HG02571 (cell line): ENCODE measurements at regions not wholly inside any gene's neighbourhood (a gene's known extent, or its start where the extent isn't known, plus 50 kb on each side); places are given as distances from the start of the nearest gene placed in this dataset.
"Not testable (repeated sequence)": the region's sequence is repeated elsewhere in the genome, so short reads cannot be mapped to it uniquely, and the experiment has no call there.

Source experiments
- ATAC-seq: cut with Tn5 transposase; IDR thresholded peaks from one replicate; pipeline ENCODE4 v1.9.1; 2021; ENCODE audit warnings: mild to moderate bottlenecking, moderate library complexity; ENCODE audit not compliant: unreplicated experiment

GRCh38 chr7:73244782-73245311 is 63.8 kb downstream of the NSUN5 start:
- not testable (repeated sequence) for ATAC-seq

DNA sequence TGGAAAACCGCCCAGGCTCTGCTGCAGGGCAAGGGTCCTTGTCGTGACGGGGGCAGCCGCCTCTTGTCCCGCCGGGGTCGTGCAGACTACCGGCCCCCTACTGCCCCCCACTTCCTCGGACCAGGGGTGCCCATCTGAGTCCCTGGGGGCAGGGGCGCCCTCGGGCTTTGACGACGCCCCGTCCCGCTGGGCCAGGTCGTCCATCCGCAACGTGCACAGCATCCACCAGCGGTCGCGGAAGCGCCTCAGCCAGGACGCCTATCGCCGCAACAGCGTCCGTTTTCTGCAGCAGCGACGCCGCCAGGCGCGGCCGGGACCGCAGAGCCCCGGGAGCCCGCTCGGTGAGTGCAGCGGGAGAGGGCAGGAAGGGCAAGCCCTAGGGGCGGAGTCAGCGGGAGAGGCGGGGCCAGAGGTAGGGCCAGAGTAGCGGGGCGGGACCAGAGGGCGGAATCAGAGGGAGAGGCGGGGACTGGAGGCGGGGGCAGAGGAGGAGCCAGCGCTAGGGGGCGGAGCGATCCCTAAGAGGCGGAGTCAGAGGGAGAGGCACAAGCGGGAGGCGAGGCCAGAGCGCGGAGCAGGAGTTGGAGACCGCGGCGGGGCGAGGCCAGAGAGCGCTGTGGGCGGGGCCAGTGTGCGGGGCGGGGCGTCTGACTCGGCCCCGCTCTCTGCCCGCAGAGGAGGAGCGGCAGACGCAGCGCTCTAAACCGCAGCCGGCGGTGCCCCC is 73.5 kb downstream of the NSUN5 start:
- peak; percentile 90 for ATAC-seq

GRCh38 chr7:73225745-73226144 is 82.9 kb downstream of the NSUN5 start:
- ATAC-seq, result not testable (repeated sequence)

GRCh38 chr7:73221724-73222123 is 86.9 kb downstream of the NSUN5 start:
- not testable (repeated sequence) for ATAC-seq

DNA sequence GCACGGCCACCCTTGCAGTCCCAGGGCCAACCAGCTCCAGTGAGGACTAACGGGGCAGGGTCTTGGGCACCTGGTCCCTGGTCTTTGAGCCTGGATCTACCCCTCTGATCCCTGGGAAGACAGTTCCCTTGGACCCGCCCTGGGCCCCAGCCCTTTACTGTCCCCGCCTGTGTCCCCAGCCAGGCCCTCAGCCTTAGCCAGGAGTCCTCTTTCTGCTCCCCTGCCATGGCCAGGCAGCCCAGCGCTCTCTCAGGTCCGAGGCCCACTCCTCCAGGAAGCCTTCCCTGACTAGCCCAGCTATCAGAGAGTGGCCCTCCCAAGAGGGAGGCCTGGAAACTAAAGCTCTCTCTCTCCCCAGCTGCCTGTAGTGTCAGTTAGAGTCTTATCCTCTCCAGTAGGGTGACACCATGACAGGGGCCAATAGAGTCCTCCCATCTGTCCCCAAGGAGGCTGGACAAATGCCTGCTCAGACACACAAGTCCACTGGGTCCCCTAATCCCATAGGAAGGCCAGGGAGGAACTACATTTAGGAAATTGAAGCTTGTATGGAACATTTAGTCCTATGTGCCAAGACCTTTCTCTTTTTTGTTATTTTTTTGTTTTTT is 87.8 kb downstream of the NSUN5 start:
- peak; percentile 40 for ATAC-seq

GRCh38 chr7:73220357-73220756 is 88.3 kb downstream of the NSUN5 start:
- peak; percentile 73 for ATAC-seq

DNA sequence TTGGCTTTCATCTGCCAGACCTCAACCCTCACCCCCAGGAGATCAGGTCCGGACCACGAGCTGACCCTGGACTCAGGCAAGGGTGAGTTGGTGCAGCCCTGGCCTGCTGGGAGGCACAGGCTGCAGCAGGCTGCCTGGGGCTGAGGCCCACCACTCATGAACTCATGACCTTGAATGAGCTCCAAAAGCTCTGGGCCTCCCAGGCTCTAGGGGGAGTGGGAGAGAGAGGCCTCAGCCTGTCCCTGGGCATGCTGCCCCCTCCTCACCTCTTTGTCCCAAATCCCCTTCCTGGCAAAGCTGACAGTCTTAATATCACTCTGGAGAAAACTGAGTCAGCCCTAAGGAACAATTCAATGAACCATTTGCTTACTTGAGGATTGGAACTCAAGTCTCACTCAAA is 89.8 kb downstream of the NSUN5 start:
- not testable (repeated sequence) for ATAC-seq

DNA sequence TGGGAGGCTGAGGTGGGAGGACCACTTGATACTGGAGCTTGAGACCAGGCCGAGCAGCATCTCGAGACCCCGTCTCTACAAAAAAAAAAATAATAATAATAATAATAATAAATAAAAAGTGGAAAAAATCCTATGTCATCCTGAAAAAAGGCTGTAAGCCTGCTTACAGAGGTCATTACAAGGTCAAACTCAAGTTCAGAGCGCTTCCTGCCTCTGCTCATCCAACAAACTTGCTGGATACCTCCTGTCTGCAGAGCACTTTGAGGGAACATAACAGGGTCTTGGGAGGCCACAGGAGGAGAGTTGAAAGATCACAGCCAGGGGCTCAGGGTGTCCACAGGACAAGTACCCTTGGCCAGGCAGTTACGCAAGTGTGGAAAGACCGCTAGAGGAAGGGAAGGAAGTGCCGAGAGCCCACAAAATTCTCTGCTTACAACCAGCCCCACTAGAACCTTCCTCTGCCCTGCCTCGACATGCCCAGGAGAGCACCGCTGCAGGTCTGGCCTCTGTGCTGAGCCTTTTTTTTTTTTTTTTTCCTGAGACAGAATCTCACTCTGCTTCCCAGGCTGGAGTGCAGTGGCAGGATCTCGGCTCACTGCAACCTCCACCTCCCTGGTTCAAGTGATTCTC is 92.5 kb downstream of the NSUN5 start:
- ATAC-seq, result not testable (repeated sequence)

GRCh38 chr7:73215232-73215631 is 93.4 kb downstream of the NSUN5 start:
- ATAC-seq, result not testable (repeated sequence)

- ATAC-seq, result not testable (repeated sequence)
Observed at GRCh38 chr7:73214471-73214870, 94.2 kb downstream of the NSUN5 start.

GRCh38 chr7:73213076-73213475 is 95.5 kb downstream of the NSUN5 start:
- ATAC-seq, result not testable (repeated sequence)

DNA sequence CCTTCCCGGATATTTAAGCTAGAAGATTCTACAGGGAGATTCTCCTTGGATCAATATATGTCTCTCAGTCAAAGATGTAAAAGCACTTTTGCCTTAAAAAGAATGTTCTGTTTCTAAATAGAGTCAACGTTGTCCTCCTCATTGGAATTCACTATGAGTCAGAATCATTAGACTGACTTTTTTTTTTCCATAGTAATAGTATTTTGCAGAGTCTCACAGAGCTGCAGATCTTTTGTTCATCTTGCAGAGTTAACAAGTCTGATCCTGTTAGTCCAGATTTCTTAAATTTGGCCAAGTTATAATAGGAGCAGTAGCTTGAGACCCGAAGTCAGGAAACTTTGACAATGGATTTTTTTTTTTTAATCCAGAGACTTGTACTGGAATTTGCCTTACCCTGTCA is 103.0 kb downstream of the NSUN5 start:
- not testable (repeated sequence) for ATAC-seq

GRCh38 chr7:73204898-73205297 is 103.7 kb downstream of the NSUN5 start:
- ATAC-seq, result not testable (repeated sequence)

- ATAC-seq, result not testable (repeated sequence)
Observed at GRCh38 chr7:73203312-73203711, 105.3 kb downstream of the NSUN5 start.

GRCh38 chr7:73201264-73201663 is 107.4 kb downstream of the NSUN5 start:
- ATAC-seq, result not testable (repeated sequence)

DNA sequence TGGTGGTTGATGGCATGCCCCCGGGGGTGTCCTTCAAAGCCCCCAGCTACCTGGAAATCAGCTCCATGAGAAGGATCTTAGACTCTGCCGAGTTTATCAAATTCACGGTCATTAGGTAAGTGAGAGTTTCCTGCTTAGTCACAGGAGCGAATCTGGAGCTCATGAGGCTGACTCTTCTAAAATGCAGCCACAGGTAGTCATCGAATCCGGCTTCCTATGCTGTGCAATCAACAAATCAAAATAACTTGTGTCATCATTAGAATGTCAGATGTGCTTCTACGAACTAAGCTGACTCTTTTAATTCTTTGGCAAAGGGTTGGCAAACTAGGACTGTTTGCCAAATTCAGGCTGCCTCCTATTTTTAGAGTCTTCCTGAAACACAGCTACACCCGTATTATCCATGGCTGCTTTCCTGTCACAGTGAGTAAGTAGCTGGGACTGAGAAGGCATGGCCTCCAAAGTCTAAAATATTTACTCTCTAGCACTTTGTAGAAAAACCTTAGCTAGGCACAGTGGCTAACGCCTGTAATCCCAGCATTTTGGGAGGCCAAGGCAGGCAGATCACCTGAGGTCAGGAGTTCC is 108.0 kb downstream of the NSUN5 start:
- not testable (repeated sequence) for ATAC-seq

GRCh38 chr7:73193991-73194390 is 108.2 kb upstream of the SPDYE9 start:
- not testable (repeated sequence) for ATAC-seq

DNA sequence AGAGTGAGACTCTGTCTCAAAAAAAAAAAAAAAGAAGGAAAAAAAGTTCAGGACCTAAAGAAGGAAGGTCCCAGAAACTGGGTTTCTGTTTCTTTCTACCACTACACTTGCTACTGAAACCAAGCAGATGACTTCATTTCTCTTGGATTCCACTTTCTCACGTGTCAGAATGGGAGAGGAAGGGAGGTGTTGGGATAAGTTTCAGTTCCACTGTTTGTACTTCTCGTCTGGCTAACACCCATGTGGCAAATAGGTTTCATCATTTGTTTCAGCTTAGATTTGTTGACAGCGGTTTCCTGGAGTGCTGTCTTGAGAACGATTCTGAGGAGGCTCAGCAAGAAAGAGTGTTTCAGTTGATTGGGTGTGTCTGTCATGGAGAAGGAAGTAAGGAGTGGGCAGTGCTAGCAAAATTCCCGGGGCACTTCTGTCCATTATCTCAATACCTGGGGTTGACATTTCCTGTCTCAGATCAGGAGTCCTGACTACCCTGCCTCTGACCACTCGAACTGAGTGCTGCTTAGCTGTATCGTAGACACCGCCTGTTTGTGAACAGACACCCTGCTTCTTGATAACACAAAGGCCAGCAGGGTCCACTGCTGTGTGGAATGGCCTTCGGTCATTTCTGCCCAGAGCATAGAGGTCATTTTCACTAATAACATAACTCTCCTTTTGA is 104.8 kb upstream of the SPDYE9 start:
- ATAC-seq, result not testable (repeated sequence)

- not testable (repeated sequence) for ATAC-seq
Observed at GRCh38 chr7:73188287-73188686, 102.4 kb upstream of the SPDYE9 start.

GRCh38 chr7:73186589-73187309 is 100.9 kb upstream of the SPDYE9 start:
- ATAC-seq, result not testable (repeated sequence)
